Stimulated activated naive B cell treated with anti-CD40 and anti-IgM and Interleukin-4, amounts not matched to agents 10 μg/mL and 1 μg/mL and 100 μg/mL, for 72 hours (primary cell): ENCODE measurements at regions not wholly inside any gene's neighbourhood (a gene's known extent, or its start where the extent isn't known, plus 50 kb on each side); places are given as distances from the start of the nearest gene placed in this dataset.
A peak's percentile ranks its signal among the peaks of the same experiment; 100 is the strongest.
"Not testable (repeated sequence)": the region's sequence is repeated elsewhere in the genome, so short reads cannot be mapped to it uniquely, and the experiment has no call there.

Experiments used
- ATAC-seq, 2 donors: fragments of 150-1000 bp; cut with Tn5 transposase; replicated peaks; 2 replicates each; pipeline ENCODE4 v1.10.0; 2021; ENCODE audit warnings: moderate library complexity in 1 of 2
- DNase-seq: peaks from one replicate; pipeline ENCODE4 v3.0.0; 2021
- H3K27ac Mint-ChIP-seq: one replicate; pipeline ENCODE4 v1.8.0; 2022; ENCODE audit warnings: mild to moderate bottlenecking, mixed read lengths
- H3K27me3 Mint-ChIP-seq, 2 donors: one replicate each; pipeline ENCODE4 v1.8.0; 2022; ENCODE audit warnings: mixed read lengths in 2 of 2
- H3K36me3 Mint-ChIP-seq, 2 donors: one replicate each; pipeline ENCODE4 v1.8.0; 2022; ENCODE audit warnings: mixed read lengths in 2 of 2, mild to moderate bottlenecking in 1 of 2
- H3K4me1 Mint-ChIP-seq, 2 donors: one replicate each; pipeline ENCODE4 v1.8.0; 2022; ENCODE audit warnings: mixed read lengths in 2 of 2, mild to moderate bottlenecking in 1 of 2
- H3K4me3 Mint-ChIP-seq, 2 donors: one replicate each; pipeline ENCODE4 v1.8.0; 2022; ENCODE audit warnings: mild to moderate bottlenecking in 2 of 2, mixed read lengths in 2 of 2, moderate library complexity in 1 of 2
- H3K9me3 Mint-ChIP-seq, 2 donors: one replicate each; pipeline ENCODE4 v1.8.0; 2022; ENCODE audit warnings: mixed read lengths in 2 of 2, mild to moderate bottlenecking in 1 of 2

- Mint-ChIP-seq H3K27ac (no peak overlapping the region), H3K36me3 (no peaks in the 10 kb centered on the region), H3K4me3 (no peak overlapping the region), H3K4me1 (no peaks in the 10 kb centered on the region), H3K9me3 (peaks cover 0 to 8% of the 10 kb centered on the region in 2 donors), H3K27me3 (no peaks in the 10 kb centered on the region)
- ATAC-seq (no peak), DNase-seq (no peak)
Observed at GRCh38 chr2:208783184-208783583, 376.6 kb downstream of the PTH2R start.

- not testable (repeated sequence) for H3K4me1 Mint-ChIP-seq, DNase-seq, H3K9me3 Mint-ChIP-seq, H3K27ac Mint-ChIP-seq, H3K36me3 Mint-ChIP-seq, ATAC-seq, H3K4me3 Mint-ChIP-seq, H3K27me3 Mint-ChIP-seq
Observed at GRCh38 chr2:208784774-208785173, 378.2 kb downstream of the PTH2R start.

GRCh38 chr2:208791257-208791656 is 384.7 kb downstream of the PTH2R start:
- Mint-ChIP-seq H3K27ac (no peak overlapping the region), H3K4me1 (no peaks in the 10 kb centered on the region), H3K36me3 (no peaks in the 10 kb centered on the region), H3K27me3 (no peaks in the 10 kb centered on the region), H3K4me3 (no peak overlapping the region), H3K9me3 (peaks cover 0 to 3% of the 10 kb centered on the region in 2 donors)
- ATAC-seq (no peak), DNase-seq (no peak)

DNA sequence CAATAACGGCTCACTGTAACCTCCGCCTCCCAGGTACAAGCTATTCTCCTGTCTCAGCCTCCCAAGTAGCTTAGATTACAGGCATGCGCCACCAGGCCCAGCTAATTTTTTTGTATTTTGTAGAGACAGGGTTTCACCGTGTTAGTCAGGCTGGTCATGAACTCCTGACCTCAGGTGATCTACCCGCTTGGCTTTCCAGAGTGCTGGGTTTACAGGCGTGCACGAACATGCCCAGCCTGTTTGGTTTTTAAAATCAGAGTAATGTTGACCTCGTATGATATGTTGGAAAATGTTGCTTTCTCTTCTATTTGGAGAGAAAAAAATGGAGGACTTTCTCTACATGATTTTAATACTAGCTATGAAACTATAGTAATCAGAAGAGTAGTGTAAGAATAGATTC is 386.2 kb downstream of the PTH2R start:
- Mint-ChIP-seq H3K4me3 (no peak overlapping the region), H3K27me3 (no peaks in the 10 kb centered on the region), H3K36me3 (no peaks in the 10 kb centered on the region), H3K4me1 (no peaks in the 10 kb centered on the region), H3K27ac (no peak overlapping the region), H3K9me3 (no peaks in the 10 kb centered on the region)
- ATAC-seq: no peak
- no peak for DNase-seq

- Mint-ChIP-seq H3K4me3 (no peak overlapping the region), H3K4me1 (no peaks in the 10 kb centered on the region), H3K9me3 (no peaks in the 10 kb centered on the region), H3K27me3 (no peaks in the 10 kb centered on the region), H3K36me3 (no peaks in the 10 kb centered on the region), H3K27ac (no peak overlapping the region)
- ATAC-seq (no peak), DNase-seq (no peak)
Observed at GRCh38 chr2:208793434-208793833, 386.8 kb downstream of the PTH2R start.

DNA sequence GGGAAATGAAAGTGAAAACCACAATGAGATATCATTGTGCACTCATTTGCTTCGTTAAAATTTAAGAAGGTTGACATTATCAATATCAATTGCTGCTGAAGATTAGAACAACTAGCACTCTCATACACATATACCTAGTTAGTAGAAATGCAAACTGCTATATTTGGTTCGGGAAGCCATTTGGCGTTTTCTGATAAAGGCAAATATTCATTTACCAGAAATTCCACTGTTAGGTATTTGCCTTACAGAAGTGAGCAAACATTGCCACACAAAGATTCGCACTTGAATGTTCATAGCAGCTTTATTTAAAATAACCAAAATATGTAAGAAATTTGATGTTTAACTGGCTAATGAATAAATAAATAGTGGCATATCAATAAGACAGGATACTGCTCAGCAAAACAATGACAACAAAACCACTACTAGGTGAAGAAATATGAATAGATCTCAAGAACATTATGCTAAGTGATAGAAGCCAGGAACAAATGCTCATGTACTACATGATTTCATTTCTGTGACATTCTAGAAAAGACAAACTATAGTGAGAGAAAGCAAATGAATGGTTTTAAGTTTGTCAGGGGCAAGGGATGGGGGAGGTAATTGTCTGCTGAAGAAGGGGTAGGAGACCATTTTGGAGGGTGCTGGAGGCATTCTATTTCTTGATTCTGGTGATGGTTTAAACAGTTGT is 387.8 kb downstream of the PTH2R start:
- H3K9me3 Mint-ChIP-seq: no peaks in the 10 kb centered on the region
- no peak for ATAC-seq

DNA sequence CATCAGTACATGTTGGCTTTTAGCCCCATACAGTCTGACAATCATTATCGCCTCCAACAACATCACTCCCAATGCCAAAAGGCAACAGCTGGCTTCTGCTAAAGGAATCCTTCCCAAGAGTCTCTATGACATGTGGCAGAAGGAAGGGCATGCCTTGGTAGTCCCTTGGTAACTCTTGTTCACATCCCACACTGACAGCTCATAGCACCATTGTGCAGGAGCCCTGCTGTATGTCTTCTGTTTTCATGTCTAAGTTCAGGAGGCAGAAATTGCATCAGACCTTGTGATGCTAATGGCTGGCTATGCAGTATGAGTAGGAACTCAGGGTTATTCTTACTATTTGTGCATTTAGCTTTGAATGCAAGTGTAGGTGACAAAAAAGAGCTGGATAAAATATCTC is 392.1 kb downstream of the PTH2R start:
- H3K4me3 Mint-ChIP-seq: no peak overlapping the region
- no peak for ATAC-seq

More for the DNA sequence above, 387.8 kb downstream of the PTH2R start:
- Mint-ChIP-seq H3K4me1 (no peaks in the 10 kb centered on the region), H3K27me3 (no peaks in the 10 kb centered on the region), H3K27ac (no peak overlapping the region), H3K4me3 (no peak overlapping the region), H3K36me3 (no peaks in the 10 kb centered on the region)
- DNase-seq: no peak

GRCh38 chr2:208799397-208799796 is 392.8 kb downstream of the PTH2R start:
- peaks cover 5 to 9% of the 10 kb centered on the region in 2 donors for H3K9me3 Mint-ChIP-seq
- H3K36me3 Mint-ChIP-seq: no peaks in the 10 kb centered on the region
- H3K4me1 Mint-ChIP-seq: no peaks in the 10 kb centered on the region
- H3K27me3 Mint-ChIP-seq: no peaks in the 10 kb centered on the region
- DNase-seq: no peak
- no peak overlapping the region for H3K4me3 Mint-ChIP-seq
- ATAC-seq: no peak
- no peak overlapping the region for H3K27ac Mint-ChIP-seq

More for the DNA sequence above, 392.1 kb downstream of the PTH2R start:
- no peak for DNase-seq
- Mint-ChIP-seq H3K27ac (no peak overlapping the region), H3K4me1 (no peaks in the 10 kb centered on the region), H3K9me3 (peaks cover 5 to 8% of the 10 kb centered on the region in 2 donors), H3K36me3 (no peaks in the 10 kb centered on the region), H3K27me3 (no peaks in the 10 kb centered on the region)

DNA sequence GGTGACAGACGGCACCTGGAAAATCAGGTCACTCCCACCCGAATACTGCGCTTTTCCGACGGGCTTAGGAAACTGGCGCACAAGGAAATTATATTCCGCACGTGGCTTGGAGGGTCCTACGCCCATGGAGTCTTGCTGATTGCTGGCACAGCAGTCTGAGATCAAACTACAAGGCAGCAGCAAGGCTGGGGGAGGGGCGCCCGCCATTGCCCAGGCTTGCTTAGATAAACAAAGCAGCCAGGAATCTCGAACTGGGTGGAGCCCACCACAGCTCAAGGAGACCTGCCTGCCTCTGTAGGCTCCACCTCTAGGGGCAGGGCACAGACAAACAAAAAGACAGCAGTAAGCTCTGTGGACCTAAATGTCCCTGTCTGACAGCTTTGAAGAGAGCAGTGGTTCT is 394.3 kb downstream of the PTH2R start:
- not testable (repeated sequence) for H3K4me3 Mint-ChIP-seq, H3K4me1 Mint-ChIP-seq, H3K27ac Mint-ChIP-seq, H3K27me3 Mint-ChIP-seq, DNase-seq, H3K9me3 Mint-ChIP-seq, ATAC-seq, H3K36me3 Mint-ChIP-seq

DNA sequence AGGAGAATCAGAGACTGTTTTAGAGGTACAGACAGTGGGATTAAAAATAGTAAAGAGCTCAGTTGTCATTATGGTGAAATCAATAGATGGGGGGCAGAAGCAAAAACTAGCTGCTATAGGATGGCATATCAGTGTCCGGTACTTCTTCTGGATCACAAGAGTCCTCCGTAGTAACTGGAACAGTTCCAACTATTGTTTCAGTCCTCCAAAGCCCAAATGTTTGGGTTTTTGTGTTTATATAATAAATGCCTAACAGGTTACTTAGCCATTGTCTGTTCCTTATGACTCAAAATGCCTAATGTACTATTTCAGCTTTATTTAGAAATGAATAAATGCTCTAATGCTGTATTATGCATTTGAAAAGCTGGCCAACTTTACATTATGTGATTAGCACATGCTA is 401.2 kb downstream of the PTH2R start:
- Mint-ChIP-seq H3K36me3 (no peaks in the 10 kb centered on the region), H3K4me3 (no peak overlapping the region), H3K27me3 (no peaks in the 10 kb centered on the region), H3K27ac (no peak overlapping the region), H3K4me1 (no peaks in the 10 kb centered on the region), H3K9me3 (peaks cover 5% of the 10 kb centered on the region in 2 donors)
- no peak for ATAC-seq
- no peak for DNase-seq

GRCh38 chr2:208811885-208812284 is 405.3 kb downstream of the PTH2R start:
- not testable (repeated sequence) for H3K4me1 Mint-ChIP-seq, H3K27ac Mint-ChIP-seq, ATAC-seq, H3K4me3 Mint-ChIP-seq, DNase-seq, H3K36me3 Mint-ChIP-seq, H3K27me3 Mint-ChIP-seq, H3K9me3 Mint-ChIP-seq

DNA sequence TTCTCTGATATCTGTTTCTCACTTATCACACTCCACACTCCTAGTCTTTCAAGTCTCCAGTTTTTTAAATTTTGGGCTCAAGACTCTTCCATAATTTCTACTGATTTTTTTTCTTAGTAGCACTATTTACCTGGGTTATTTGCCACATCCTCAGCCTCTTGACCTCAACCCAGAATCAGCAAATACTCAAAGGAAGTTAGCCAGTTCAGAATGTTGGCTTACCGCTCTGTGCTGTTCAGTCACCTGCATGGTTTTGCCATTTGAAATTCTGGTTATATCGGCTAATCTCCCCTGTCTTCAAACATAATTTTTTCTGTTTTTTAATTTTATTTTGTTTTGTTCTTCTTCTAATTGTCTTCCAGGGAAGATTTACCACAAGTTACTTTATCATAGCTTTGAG is 412.6 kb downstream of the PTH2R start:
- Mint-ChIP-seq H3K27ac (no peak overlapping the region), H3K9me3 (no peaks in the 10 kb centered on the region), H3K4me3 (no peak overlapping the region), H3K4me1 (no peaks in the 10 kb centered on the region), H3K36me3 (no peaks in the 10 kb centered on the region), H3K27me3 (no peaks in the 10 kb centered on the region)
- ATAC-seq (no peak), DNase-seq (no peak)

GRCh38 chr2:208820014-208820688 is 413.6 kb downstream of the PTH2R start:
- H3K27ac Mint-ChIP-seq: no peak overlapping the region
- H3K4me3 Mint-ChIP-seq: no peak overlapping the region
- H3K4me1 Mint-ChIP-seq: no peaks in the 10 kb centered on the region
- ATAC-seq (peak in 1 of 2 donors; percentile 45), DNase-seq (no peak)
- H3K36me3 Mint-ChIP-seq: no peaks in the 10 kb centered on the region
- no peaks in the 10 kb centered on the region for H3K27me3 Mint-ChIP-seq
- H3K9me3 Mint-ChIP-seq: no peaks in the 10 kb centered on the region

DNA sequence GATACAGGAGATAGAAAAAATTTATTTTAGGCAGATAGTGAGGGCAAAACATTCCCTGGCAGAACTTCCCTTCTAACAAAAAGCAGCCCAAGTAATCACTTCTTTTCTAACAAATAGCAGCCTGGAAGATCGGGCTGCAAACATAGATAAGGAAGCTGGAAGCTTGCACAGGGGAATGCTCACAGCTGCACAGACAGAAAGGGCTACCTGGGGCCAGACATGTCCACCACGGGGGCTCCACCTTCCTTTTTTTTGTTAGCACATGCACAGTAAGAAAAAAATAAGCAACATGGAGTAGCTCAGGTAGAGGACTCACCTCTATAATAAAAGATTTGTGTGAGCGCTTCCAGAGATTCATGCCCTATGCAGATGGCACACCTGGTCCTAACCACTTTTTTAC is 420.5 kb downstream of the PTH2R start:
- DNase-seq (no peak), ATAC-seq (no peak)
- Mint-ChIP-seq H3K36me3 (no peaks in the 10 kb centered on the region), H3K4me1 (no peaks in the 10 kb centered on the region), H3K27ac (no peak overlapping the region), H3K27me3 (no peaks in the 10 kb centered on the region), H3K9me3 (peaks cover 5 to 6% of the 10 kb centered on the region in 2 donors), H3K4me3 (no peak overlapping the region)

DNA sequence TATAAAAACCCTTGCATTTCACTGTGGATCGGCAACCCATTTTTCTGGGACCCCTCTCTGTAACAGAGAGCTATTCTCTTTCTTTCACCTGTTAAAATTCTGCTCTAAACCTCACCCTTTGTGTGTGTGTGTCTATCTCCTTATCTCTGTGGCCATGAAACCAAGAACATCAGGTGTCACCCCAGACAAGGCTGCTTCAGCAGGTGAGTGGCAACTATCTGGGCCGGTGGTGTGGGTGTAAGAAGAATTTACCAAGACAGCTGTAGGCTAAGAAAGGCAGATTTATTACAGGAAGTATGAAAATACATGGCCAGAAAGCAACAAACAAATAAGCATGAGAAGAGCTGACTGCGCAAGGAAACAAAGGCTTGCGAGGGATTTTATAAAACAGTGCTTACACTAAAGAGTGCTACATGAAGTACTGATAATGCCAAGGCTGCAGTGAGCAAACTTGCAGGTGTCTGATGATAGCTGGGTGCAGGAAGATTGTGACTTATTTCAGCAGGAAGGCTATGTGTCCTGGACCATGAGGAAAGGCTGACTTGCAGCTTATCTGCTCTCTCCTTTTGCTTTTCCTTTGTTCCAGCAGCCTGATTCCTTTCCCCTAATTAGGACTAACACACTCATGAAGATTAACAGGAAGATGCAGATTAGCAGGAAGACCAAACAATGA is 421.1 kb downstream of the PTH2R start:
- H3K4me1 Mint-ChIP-seq: no peaks in the 10 kb centered on the region
- no peaks in the 10 kb centered on the region for H3K36me3 Mint-ChIP-seq
- H3K4me3 Mint-ChIP-seq: no peak overlapping the region
- DNase-seq (no peak), ATAC-seq (no peak)
- H3K27me3 Mint-ChIP-seq: no peaks in the 10 kb centered on the region
- peaks cover 6 to 8% of the 10 kb centered on the region in 2 donors for H3K9me3 Mint-ChIP-seq
- no peak overlapping the region for H3K27ac Mint-ChIP-seq
